GM21576 (cell line): ENCODE measurements at regions not wholly inside any gene's neighbourhood (a gene's known extent, or its start where the extent isn't known, plus 50 kb on each side); places are given as distances from the start of the nearest gene placed in this dataset.
"Not testable (repeated sequence)": the region's sequence is repeated elsewhere in the genome, so short reads cannot be mapped to it uniquely, and the experiment has no call there.

Source experiments
- ATAC-seq: cut with Tn5 transposase; IDR thresholded peaks from one replicate; pipeline ENCODE4 v1.9.1; 2021; ENCODE audit warnings: mild to moderate bottlenecking, moderate library complexity; ENCODE audit not compliant: unreplicated experiment

GRCh38 chr1:219070395-219070794, 103.3 kb upstream of the LYPLAL1 start:
- ATAC-seq: not testable (repeated sequence)

GRCh38 chr1:219071209-219071608, 102.5 kb upstream of the LYPLAL1 start:
- ATAC-seq: no peak

DNA sequence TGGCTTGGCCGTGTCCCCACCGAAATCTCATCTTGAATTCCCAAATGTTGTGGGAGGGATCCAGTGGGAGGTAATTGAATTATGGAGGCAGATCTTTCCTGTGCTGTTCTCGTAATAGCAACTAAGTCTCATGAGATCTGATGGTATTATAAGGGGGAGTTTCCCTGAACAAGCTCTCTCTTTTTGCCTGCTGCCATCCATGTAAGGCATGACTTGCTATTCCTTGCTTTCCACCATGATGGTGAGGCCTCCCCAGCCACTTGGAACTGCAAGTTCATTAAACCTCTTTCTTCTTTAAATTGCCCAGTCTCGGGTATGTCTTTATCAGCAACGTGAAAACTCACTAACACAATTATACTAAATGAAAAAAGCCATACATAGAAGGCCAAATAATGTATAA, 101.3 kb upstream of the LYPLAL1 start:
- no peak for ATAC-seq

- no peak for ATAC-seq
Observed at GRCh38 chr1:219074084-219074728, 99.5 kb upstream of the LYPLAL1 start.

DNA sequence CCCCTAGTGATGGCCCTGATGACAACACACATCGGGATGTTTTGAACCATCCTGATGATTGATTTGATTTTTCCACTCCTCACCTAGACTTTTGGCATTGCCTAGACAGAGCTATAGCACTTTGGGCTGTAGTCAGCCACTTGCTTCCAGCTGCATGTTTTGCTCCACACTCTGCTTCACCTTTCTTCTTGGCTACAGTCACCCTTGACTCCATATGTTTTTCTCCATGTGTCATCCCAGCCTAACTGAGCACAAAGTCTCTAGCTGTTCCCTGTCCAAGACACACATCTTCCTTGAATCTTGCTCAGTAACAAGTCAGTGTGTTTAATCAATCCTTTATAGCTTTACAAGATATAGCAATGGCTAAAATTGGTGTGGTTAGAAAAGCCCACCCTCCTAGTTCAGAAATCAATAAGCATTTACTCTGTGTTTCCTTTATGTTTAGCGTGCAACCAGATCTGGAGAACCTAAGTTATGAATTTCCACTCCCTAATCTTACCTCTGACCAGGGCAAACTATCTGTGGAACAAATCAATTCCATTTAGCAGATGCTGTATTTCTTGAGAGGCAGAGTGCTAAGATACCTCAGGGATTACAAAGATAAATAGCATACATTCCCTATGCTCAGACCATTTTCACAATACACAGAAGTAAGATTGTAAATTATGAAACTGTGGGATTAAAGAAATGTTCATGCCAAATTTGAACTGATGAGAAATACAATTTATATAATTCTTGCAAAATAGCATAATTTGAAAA, 98.4 kb upstream of the LYPLAL1 start:
- ATAC-seq: no peak

- ATAC-seq: no peak
Observed at GRCh38 chr1:219076326-219076937, 97.2 kb upstream of the LYPLAL1 start.

GRCh38 chr1:219077767-219078166, 95.9 kb upstream of the LYPLAL1 start:
- ATAC-seq: not testable (repeated sequence)

DNA sequence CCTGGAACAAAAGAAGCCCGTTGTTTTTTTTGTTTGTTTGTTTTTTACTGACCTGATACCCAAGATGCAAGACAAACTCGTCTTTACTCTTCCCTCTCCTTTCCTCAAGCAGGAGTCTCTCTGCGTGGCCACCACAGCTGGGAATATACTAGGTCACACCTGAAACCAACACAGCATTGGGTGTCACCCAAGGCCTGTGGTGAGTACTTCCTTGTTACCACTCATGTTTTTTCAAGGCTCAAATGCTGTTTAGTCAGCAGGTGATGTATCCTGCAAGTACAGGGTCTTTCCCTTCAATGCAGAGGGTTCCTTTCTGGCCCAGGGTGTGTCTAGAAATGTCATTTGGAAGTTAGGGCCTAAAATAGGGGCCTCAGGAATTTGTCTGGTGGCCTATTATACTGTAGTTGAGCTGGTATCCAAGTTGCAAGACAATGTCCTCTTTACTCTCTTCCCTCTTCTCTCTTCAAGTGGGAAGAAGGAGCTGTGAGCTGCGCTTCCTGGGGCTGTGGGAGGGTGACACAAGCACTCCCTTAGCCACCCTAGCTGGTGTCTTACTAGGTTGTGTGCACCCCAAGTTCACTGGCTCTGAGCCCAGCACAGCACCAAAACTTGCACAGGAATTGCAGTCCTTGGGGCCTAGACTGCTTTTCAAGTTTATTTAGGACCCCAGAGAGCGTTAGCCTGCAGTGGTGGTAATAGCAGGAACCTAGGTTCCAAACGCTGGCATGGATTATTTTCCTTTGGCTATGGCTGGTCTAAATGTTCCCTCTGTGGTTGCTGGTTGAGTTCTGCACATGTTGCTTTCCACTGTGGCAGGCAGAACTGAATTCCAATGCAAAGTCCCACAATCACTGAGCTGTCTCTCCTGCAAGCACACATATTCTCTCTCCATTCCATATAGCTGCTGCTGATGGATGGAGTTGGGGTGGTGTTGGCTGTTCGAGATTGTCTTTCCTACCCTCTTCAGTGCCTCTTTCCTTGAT, 91.4 kb upstream of the LYPLAL1 start:
- ATAC-seq: peak; percentile 80

GRCh38 chr1:219083631-219084030, 90.0 kb upstream of the LYPLAL1 start:
- ATAC-seq: no peak

GRCh38 chr1:219085082-219085481, 88.6 kb upstream of the LYPLAL1 start:
- no peak for ATAC-seq

DNA sequence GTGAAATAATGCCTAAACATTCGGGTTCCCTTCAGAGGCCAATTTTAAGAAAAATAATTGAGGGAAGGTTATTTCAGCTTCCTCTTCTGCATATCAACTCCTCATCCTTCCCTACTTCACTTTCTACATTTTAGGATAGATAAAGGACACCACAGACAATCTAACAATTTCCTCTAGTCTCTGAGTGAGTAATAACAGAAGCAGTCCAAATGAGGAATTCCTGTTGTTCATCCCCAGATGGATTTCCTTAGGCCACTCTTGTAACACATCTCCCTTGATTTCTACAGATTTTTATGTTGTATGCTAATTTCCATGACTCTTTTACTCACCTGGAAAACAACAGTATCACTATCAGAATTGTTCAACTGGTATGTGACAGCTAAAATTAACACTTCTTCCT, 87.7 kb upstream of the LYPLAL1 start:
- no peak for ATAC-seq

DNA sequence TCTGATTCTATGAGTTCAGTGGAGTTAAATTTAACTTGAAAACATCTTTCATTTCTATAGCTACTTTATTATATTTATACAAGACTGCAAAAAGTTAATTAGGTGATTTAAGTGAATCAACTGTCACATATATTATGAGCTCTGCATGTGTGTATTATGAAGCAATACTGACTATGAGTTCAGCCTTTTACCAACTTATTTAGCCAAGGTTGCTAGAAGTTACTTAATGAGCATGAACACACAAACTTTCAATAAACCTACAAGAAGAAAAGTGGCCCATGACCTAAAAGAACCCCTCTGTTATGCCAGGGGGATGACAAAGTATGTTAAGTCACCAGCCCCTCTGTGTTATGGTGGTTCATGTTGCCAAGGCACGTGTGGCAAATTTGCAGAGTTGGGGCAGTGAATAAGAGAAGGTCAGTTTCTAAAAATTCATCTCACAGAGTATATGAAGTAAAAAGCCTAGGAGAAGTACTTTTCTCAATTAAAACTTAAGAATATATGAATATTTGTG, 86.7 kb upstream of the LYPLAL1 start:
- ATAC-seq: no peak

GRCh38 chr1:219088778-219089557, 84.7 kb upstream of the LYPLAL1 start:
- ATAC-seq: peak; percentile 82

- peak; percentile 81 for ATAC-seq
Observed at GRCh38 chr1:219090607-219091006, 83.1 kb upstream of the LYPLAL1 start.

GRCh38 chr1:219092206-219092605, 81.5 kb upstream of the LYPLAL1 start:
- no peak for ATAC-seq

DNA sequence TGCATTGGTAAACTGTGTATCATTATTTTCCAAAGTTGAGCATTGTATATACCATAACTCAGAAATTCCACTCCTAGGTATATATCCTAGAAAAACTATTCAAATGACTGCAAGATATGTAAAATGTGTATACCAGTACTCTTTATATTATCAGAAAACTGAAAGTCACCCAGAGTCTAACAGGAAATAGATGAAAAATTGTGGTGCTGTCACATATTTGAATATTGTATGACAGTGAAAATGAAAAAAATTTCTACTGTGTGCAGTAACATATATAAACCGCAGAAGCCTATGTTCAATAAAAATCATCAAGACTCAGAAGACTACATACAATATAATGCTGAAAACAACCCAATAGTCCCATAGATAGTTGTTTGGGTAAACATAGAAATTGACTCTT, 74.4 kb upstream of the LYPLAL1 start:
- ATAC-seq: peak; percentile 83

DNA sequence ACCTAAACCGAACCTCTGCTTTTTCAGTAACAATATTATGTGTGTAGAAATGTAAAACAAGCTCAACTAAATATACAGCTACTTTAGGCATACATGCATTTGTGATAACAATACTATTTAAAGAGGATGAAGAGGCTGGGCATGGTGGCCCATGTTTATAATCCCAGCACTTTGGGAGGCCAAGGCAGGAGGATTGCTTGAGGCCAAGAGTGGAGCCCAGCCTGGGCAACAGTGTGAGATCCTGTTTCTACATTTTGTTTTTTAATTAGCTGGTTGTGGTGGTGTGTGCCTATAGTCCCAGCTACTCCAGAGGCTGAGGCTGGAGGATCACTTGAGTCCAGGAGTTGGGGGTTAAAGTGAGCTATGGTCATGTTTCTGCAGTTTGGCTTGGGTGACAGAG, 73.6 kb upstream of the LYPLAL1 start:
- no peak for ATAC-seq

DNA sequence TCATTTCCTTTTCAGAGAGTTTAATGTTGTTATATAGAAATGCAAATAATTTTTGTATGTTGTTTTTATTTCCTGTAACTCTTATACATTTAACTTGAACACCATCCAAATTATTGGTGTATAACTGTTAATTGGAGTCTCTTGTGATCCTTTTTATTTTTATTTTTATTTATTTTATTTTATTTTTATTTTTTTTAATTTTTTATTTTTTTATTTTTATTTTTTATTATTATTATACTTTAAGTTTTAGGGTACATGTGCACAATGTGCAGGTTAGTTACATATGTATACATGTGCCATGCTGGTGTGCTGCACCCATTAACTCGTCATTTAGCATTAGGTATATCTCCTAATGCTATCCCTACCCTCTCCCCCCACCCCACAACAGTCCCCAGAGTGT, 71.2 kb upstream of the LYPLAL1 start:
- ATAC-seq: not testable (repeated sequence)

DNA sequence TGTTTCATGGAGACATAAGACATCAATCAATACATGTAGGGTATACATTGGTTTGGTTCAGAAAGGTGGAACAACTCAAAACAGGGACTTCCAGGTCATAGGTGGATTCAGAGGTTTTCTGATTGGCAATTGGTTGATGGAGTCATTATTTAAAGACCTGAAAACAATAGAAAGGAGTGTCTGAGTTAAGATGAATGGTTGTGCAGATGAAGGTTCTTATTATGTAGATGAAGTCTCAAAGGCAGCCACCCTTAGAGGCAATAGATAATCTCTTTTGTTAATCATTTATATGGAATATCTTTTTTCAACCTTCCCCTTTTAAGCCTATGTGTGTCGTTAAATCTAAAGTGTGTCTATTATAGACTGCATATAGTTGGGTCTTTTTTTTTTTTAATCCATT, 67.8 kb upstream of the LYPLAL1 start:
- no peak for ATAC-seq

GRCh38 chr1:219109424-219110018, 64.2 kb upstream of the LYPLAL1 start:
- ATAC-seq: peak; percentile 56
